ENCODE measurements at regions not wholly inside any gene's neighbourhood (a gene's known extent, or its start where the extent isn't known, plus 50 kb on each side); places are given as distances from the start of the nearest gene placed in this dataset.
A peak's percentile ranks its signal among the peaks of the same experiment; 100 is the strongest.

- H3K27ac ChIP-seq = no peak overlapping the region
- peak in 1 of 2 donors; percentile 49 for DNase-seq
- no peak overlapping the region for H3K4me3 ChIP-seq
- peaks cover 0 to 10% (median 0%) of the 10 kb centered on the region in 4 donors for H3K4me1 ChIP-seq
- TF ChIP-seq POLR2A (IDR thresholded peaks at IDR 0.05) = no peak
- no peaks in the 10 kb centered on the region for H3K27me3 ChIP-seq
- intact Hi-C loops (cut with DNase I; ENCODE audit: low total_unique reads) = no loop called here
- WGBS, 5 donors = 77 to 89% (median 81%) methylated on average over 5 of the region's 5 CpGs
- H3K36me3 ChIP-seq = no peaks in the 10 kb centered on the region
- H3K9me3 ChIP-seq = no peaks in the 10 kb centered on the region
These were observed 97.2 kb upstream of the CTNNB1 start for GRCh38 chr3:41102053-41102556.

DNA sequence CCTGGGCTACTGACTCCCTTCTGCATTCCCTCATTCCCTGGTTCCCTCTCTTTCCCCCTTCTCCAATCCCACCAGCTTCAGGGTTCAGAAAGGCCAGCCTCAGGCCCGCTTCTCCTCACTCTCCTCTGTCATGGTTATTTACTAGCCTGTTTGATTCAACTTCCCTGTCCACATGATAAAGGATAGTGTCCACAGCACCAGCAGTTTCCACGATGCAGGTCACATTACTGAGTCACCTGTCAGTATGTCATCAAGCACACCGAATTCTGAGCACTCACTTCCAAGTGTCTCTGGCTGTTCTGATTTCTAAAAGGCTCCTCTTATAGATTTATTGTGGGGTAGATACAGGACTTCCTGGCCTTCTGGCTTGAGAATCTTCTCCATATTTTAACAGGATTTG lies 96.6 kb upstream of the CTNNB1 start:
- H3K27ac ChIP-seq = peak overlapping the region in 1 of 5 donors; percentile 29
- intact Hi-C loops (cut with DNase I; ENCODE audit: low total_unique reads) = no loop called here
- WGBS, 5 donors = 71 to 80% (median 74%) methylated on average over 3 of the region's 3 CpGs

GRCh38 chr3:41103200-41103599 lies 96.1 kb upstream of the CTNNB1 start:
- intact Hi-C loops (cut with DNase I; ENCODE audit: low total_unique reads) = no loop called here
- Histone ChIP-seq H3K4me1 (peaks cover 0 to 10% (median 0%) of the 10 kb centered on the region in 4 donors), H3K27ac (peak overlapping the region in 1 of 5 donors; percentile 29), H3K36me3 (no peaks in the 10 kb centered on the region), H3K4me3 (no peak overlapping the region), H3K9me3 (no peaks in the 10 kb centered on the region), H3K27me3 (no peaks in the 10 kb centered on the region)
- peak in 1 of 2 donors; percentile 73 for DNase-seq
- 40 to 71% (median 55%) methylated on average over 1 to 2 of the region's 2 CpGs for WGBS, 5 donors
- TF ChIP-seq, protein P1, sequence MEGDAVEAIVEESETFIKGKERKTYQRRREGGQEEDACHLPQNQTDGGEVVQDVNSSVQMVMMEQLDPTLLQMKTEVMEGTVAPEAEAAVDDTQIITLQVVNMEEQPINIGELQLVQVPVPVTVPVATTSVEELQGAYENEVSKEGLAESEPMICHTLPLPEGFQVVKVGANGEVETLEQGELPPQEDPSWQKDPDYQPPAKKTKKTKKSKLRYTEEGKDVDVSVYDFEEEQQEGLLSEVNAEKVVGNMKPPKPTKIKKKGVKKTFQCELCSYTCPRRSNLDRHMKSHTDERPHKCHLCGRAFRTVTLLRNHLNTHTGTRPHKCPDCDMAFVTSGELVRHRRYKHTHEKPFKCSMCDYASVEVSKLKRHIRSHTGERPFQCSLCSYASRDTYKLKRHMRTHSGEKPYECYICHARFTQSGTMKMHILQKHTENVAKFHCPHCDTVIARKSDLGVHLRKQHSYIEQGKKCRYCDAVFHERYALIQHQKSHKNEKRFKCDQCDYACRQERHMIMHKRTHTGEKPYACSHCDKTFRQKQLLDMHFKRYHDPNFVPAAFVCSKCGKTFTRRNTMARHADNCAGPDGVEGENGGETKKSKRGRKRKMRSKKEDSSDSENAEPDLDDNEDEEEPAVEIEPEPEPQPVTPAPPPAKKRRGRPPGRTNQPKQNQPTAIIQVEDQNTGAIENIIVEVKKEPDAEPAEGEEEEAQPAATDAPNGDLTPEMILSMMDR (IDR thresholded peaks at IDR 0.05) = no peak
- TF ChIP-seq POLR2A (IDR thresholded peaks at IDR 0.05) (no peak), EP300 (IDR thresholded peaks at IDR 0.05) (no peak), POLR2AphosphoS5 (IDR thresholded peaks at IDR 0.05) (no peak)

More for the DNA sequence above, 96.6 kb upstream of the CTNNB1 start:
- H3K4me3 ChIP-seq = no peak overlapping the region
- H3K36me3 ChIP-seq = no peaks in the 10 kb centered on the region
- no peaks in the 10 kb centered on the region for H3K27me3 ChIP-seq
- H3K9me3 ChIP-seq = no peaks in the 10 kb centered on the region
- no peak for DNase-seq
- TF ChIP-seq POLR2A (IDR thresholded peaks at IDR 0.05) (no peak), EP300 (IDR thresholded peaks at IDR 0.05) (no peak), POLR2AphosphoS5 (IDR thresholded peaks at IDR 0.05) (no peak)
- TF ChIP-seq, protein P1 (IDR thresholded peaks at IDR 0.05) = no peak
- H3K4me1 ChIP-seq = peaks cover 0 to 10% (median 0%) of the 10 kb centered on the region in 4 donors

DNA sequence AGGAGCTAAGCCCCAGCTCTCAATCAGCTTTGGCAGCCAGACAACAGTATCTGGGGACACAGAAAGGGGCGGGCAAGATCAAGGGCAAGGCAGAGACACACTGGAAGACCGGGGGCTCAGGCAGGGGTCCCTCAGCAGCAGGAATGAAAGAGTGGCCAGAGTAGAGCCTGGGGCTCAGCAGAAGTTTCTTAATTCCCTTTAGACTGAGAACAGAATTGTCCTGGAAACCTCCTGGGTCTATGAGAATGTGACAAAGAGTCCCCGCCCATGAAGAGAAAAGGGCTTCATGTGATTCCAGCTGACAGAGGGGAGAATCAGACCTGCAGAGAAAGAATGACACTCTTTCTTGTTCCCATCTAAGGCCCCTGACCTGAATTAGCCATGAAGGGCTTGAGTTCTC lies 95.2 kb upstream of the CTNNB1 start:
- no peak for DNase-seq
- 60 to 68% (median 64%) methylated on average over 3 of the region's 3 CpGs for WGBS, 5 donors
- intact Hi-C loops (cut with DNase I; ENCODE audit: low total_unique reads) = no loop called here
- Histone ChIP-seq H3K9me3 (no peaks in the 10 kb centered on the region), H3K4me1 (peaks cover 0 to 10% (median 0%) of the 10 kb centered on the region in 4 donors), H3K4me3 (no peak overlapping the region), H3K27ac (no peak overlapping the region), H3K27me3 (no peaks in the 10 kb centered on the region), H3K36me3 (no peaks in the 10 kb centered on the region)
- TF ChIP-seq, protein P1 (IDR thresholded peaks at IDR 0.05) = no peak
- TF ChIP-seq POLR2AphosphoS5 (IDR thresholded peaks at IDR 0.05) (no peak), EP300 (IDR thresholded peaks at IDR 0.05) (no peak), POLR2A (IDR thresholded peaks at IDR 0.05) (no peak)

GRCh38 chr3:41106691-41107090 lies 92.6 kb upstream of the CTNNB1 start:
- 86 to 93% (median 90%) methylated on average over 2 of the region's 2 CpGs for WGBS, 5 donors
- H3K4me1 ChIP-seq = peaks cover 0 to 10% (median 0%) of the 10 kb centered on the region in 4 donors
- H3K9me3 ChIP-seq = no peaks in the 10 kb centered on the region
- no peak overlapping the region for H3K27ac ChIP-seq
- intact Hi-C loops (cut with DNase I; ENCODE audit: low total_unique reads) = no loop called here
- no peak for DNase-seq
- no peak overlapping the region for H3K4me3 ChIP-seq
- no peaks in the 10 kb centered on the region for H3K36me3 ChIP-seq
- H3K27me3 ChIP-seq = no peaks in the 10 kb centered on the region
- TF ChIP-seq POLR2AphosphoS5 (IDR thresholded peaks at IDR 0.05) (no peak), EP300 (IDR thresholded peaks at IDR 0.05) (no peak), POLR2A (IDR thresholded peaks at IDR 0.05) (no peak)
- TF ChIP-seq, protein P1 (IDR thresholded peaks at IDR 0.05) = no peak
